Hematopoietic multipotent progenitor cell treated with erythropoietin and hydrocortisone succinate and interleukin-3 and kit ligand, for 15 days (in vitro differentiated cells): ENCODE measurements at regions not wholly inside any gene's neighbourhood (a gene's known extent, or its start where the extent isn't known, plus 50 kb on each side); places are given as distances from the start of the nearest gene placed in this dataset.
A peak's percentile ranks its signal among the peaks of the same experiment; 100 is the strongest.
"Not testable (repeated sequence)": the region's sequence is repeated elsewhere in the genome, so short reads cannot be mapped to it uniquely, and the experiment has no call there.

Experiments used
- DNase-seq: peaks from one replicate; pipeline ENCODE4 v3.0.0-alpha.2; 2015; ENCODE audit warnings: low spot score

DNA sequence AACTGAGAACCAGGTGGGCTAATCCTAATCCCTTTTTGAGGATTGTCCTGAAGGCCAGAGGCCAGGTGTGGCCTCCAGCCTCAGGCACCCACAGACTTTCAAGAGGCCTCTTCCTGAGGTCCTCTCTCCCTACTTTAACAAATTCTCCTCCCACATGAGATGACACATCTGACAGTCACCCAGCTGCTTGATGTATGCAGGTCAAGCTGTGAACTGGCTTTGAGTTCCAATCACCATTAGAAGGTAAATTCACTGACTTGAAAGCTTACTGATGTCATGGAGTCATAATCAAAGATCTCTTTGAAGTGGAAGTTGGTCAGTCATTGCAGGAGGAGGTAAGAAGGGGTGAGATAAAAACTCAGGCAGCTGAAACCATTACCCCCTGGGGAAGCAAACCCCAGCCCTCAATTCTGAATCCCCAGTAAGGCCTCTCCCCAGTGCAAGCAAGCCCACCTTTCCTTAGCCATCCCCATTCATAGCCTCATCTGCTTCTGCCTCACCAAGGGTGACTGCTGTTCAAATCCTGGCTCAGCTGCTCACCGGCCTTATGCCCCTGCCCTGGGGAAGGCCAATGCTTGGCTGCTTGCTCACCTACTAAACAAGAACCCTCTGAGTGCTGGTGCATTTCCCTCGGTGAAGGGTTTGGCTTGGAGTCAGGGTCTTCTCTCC is 196.3 kb downstream of the BCL2L11 start:
- DNase-seq = not testable (repeated sequence)

DNA sequence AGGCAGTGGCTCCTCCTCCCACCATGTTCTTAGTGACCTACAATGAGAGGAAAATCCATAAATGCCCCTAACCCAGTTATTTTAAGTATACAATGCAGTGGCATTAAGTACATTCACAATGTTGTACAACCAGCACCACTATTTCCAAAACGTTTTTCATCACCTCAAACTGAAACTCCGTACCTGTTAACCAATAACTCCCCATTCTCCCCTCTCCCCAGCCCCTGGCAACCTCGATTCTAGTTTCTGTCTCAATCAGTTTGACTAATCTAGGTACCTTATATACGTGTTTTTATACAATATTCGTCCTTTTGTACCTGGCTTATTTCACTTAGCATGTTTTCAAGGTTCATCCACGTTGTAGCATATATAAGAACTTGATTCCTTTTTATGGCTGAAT is 198.8 kb downstream of the BCL2L11 start:
- not testable (repeated sequence) for DNase-seq

- DNase-seq = peak; percentile 64
Measured at GRCh38 chr2:111320264-111320663, 199.6 kb downstream of the BCL2L11 start.

- peak; percentile 62 for DNase-seq
Measured at GRCh38 chr2:111320965-111321364, 200.3 kb downstream of the BCL2L11 start.

GRCh38 chr2:111323384-111323783 is 202.7 kb downstream of the BCL2L11 start:
- DNase-seq = not testable (repeated sequence)

- not testable (repeated sequence) for DNase-seq
Measured at GRCh38 chr2:111327726-111328125, 207.0 kb downstream of the BCL2L11 start.

DNA sequence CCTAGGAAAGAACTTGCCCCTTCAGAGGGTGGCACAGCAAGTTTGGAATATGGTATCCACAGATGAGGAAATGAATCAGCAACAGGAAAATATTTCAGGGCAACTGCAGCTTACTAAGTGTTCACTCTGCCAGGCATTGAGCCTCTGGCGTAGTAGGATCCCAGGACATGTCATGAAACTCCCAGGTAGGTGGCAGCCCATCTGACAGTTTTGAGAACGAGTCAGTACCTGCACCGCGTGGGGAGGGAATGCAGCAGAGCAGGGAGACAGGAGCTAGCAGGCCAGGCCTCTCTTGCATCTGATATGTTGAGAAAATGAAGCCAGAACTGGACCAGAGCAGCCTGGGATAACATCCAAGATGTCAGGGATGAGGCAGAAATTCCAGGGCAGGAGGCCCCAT is 208.6 kb downstream of the BCL2L11 start:
- not testable (repeated sequence) for DNase-seq

- not testable (repeated sequence) for DNase-seq
Measured at GRCh38 chr2:111331099-111331724, 210.5 kb downstream of the BCL2L11 start.

DNA sequence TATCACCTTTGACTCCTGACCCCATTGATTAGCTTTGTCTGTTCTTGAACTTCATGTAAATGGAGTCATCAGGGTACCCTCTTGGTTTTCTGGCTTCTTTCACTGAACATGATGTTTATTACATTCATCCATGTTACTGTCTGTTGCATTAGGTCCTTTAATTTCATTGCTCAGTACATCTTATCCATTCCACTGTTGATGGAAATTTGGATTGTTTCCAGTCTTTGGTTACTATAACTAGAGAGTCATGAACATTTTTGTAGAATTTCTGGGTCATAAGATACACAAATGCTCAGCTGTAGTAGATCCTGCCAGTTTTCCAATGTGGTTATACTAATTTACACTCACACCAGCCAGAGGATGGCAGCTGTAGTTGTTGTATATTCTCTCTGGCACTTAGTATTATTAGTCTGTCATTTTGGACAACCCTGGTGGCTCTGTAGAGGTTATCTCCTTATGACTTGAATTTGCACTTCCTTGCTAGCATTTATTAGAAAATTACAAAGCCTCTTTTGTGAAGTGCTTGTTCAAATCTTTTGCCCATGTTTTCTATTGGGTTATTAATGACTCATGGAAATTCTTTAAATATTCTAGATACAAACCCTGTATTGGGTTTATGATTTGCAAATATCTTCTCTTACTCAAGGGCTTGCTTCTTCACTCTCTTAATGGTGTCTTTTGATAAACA is 214.7 kb downstream of the BCL2L11 start:
- not testable (repeated sequence) for DNase-seq

DNA sequence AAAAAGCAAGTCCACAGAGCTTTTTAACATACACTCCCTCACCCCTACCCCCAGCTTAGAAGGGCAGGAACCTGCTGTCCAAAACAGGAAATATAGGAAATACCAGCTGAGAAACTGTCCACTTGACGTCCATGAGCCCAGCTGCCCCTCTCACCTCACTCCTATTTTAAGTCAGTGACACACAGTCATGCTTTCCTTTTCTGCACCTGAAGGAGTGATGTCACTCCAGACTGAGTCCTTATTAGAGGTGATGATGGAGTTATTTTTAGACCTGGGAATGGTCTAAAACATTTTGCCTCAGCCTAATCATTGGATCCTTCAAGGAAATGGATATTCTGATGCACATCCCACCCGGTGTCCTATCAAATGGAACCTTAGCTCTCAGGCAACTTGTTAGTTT is 217.8 kb downstream of the BCL2L11 start:
- DNase-seq = not testable (repeated sequence)

DNA sequence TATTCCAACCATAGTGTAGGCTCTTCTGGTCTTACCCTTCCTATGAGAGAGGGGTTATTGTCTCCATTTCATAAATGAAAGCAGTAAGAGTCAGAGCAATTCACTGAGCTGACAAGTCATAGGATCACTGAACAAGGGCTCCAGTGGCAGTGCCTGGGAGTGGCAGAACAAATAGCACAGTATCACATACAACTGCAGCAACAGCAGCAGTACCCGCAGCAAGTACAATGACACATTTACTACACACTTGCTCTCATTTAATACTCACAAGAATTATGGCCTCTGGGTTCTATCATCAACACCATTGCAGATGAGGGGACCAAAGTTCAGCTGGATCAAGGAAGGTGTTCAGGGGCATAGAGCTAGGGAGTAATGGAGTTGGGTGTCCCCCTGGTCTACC is 218.8 kb downstream of the BCL2L11 start:
- DNase-seq = not testable (repeated sequence)

DNA sequence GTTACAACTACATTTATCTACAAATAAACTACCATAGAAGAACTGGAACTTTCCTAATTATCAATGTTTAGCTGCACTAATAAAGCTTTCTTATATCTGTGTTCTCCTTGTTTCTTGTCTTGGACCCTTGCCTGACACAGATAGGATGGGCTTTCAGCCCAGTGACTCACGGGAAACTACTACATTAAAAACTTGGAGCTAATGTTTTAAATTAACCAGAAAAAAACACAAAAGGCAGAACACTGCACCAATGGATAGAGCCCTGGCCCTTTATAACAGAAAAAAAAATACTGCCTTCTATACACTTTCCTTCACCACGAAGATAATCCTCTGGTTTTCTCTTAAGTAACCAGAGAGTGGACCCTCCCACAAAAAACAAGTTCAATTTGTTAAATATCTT is 223.9 kb downstream of the BCL2L11 start:
- not testable (repeated sequence) for DNase-seq

DNA sequence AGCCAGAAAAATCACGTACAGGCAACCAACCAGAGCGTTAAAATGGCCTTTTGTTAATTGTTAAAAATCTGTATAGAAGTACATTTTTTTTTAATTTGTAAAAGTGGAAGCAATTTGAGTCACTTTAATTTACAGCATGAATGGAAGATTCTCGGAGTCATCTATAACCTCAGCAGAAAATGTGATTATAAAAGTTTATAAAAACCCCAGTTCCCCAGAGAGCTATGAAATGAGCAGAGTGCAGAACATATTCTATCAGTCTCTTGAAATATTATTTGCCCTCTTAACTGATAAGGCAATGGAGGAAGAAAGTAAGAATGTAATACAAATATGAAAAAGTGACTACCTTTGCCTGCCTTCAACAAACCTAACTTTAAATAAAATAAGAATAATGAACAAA is 224.7 kb downstream of the BCL2L11 start:
- peak; percentile 31 for DNase-seq

GRCh38 chr2:111346018-111346930 is 225.6 kb downstream of the BCL2L11 start:
- DNase-seq = peak; percentile 57

DNA sequence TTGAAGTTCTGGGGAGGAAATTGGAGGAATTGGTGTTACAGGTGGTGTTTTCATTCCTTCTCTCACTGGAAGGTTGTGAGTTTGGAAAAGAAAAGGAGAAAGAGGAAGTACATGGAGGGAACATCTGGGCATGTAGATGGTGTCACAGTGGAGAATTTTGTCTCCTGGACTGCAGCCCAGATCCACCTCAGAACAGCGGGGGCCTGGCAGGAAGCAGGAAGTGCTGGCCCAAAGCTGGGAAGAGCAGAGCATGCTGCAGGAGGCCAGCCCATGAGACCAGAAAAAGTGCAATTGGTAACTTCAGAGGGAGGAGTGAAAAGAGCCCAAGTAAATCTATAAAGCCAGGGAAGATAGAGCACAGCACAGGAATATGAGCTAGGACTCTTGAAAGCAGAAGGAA is 227.0 kb downstream of the BCL2L11 start:
- not testable (repeated sequence) for DNase-seq

DNA sequence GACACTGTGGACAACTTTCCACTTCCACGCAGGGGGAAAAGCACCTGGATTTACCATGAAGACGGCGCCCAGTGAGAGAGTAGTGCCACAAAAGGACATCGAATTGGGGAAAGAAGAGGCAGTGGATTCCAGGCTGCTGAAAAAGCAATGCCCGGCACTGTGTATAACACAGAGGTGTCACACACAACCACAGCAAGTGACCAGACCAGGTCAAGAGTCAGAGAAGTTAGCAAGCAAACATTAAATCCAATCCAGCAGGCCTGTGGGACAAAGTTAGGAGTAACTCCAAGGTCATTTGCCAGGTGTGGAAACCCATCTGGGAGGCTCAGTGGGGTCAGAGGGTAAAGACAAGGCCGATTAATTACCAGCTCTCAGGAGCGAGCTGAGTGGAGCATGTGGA is 227.6 kb downstream of the BCL2L11 start:
- not testable (repeated sequence) for DNase-seq

GRCh38 chr2:111355022-111355817 is 234.5 kb downstream of the BCL2L11 start:
- DNase-seq = not testable (repeated sequence)

- DNase-seq = not testable (repeated sequence)
Measured at GRCh38 chr2:111355823-111356511, 235.3 kb downstream of the BCL2L11 start.

DNA sequence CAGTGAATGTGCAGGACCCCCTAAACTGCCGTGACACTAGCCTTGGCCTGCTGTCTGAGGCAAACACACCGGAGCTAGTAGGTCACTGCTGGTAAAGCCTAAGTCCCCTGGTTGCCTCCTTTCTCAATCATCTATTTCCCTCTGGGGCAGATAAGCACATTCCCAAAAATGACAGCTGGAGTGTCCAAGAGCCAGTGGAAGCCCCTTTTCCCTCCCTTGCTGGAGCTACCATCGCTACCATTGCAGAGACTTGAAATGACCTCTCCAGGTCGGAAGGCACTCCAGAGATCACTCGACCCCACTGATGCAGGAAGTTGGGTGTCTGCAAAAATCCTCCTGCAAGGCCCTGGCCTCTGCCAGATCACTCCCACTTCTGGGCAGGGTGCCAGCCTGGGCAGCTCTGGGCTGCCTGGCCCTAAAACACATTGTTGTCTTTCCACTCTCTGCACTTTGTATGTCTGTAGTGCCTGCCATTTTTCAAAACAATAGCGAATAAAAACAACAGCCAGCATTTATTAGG is 235.9 kb downstream of the BCL2L11 start:
- DNase-seq = peak; percentile 15

- DNase-seq = peak; percentile 20
Measured at GRCh38 chr2:111365986-111366640, 245.4 kb downstream of the BCL2L11 start.
